Activated CD4-positive, alpha-beta memory T cell treated with anti-CD3 and anti-CD28 coated beads, Interleukin-2, amount 10 ng/mL, durations not matched to agents 7 days and 5 days (primary cell): ENCODE measurements at regions not wholly inside any gene's neighbourhood (a gene's known extent, or its start where the extent isn't known, plus 50 kb on each side); places are given as distances from the start of the nearest gene placed in this dataset.

Experiments
- CTCF ChIA-PET: fragments of 350-600 bp; sonication (Branson Sonifier 250); formaldehyde crosslinking; loops from one replicate; lab custom pipeline; 2021; ENCODE audit warnings: antibody characterized with exemption, inconsistent platforms; lab: Charles Lee
- POLR2A ChIA-PET: fragments of 350-600 bp; sonication (Branson Sonifier 250); formaldehyde crosslinking; loops from one replicate; lab custom pipeline; 2021; ENCODE audit warnings: antibody characterized with exemption; lab: Charles Lee
- DNase-seq: peaks from one replicate; pipeline ENCODE4 v3.0.0-alpha.2; 2020
- H3K27ac Mint-ChIP-seq: one replicate; pipeline ENCODE4 v1.8.0; 2021; ENCODE audit warnings: mild to moderate bottlenecking, mixed read lengths
- H3K27me3 Mint-ChIP-seq: one replicate; pipeline ENCODE4 v1.8.0; 2021; ENCODE audit warnings: mixed read lengths
- H3K36me3 Mint-ChIP-seq: one replicate; pipeline ENCODE4 v1.8.0; 2021; ENCODE audit warnings: low read depth, mixed read lengths
- H3K4me1 Mint-ChIP-seq: one replicate; pipeline ENCODE4 v1.8.0; 2021; ENCODE audit warnings: mixed read lengths
- H3K4me3 Mint-ChIP-seq: one replicate; pipeline ENCODE4 v1.8.0; 2021; ENCODE audit warnings: mild to moderate bottlenecking, mixed read lengths
- H3K9me3 Mint-ChIP-seq: one replicate; pipeline ENCODE4 v1.8.0; 2021; ENCODE audit warnings: mixed read lengths

DNA sequence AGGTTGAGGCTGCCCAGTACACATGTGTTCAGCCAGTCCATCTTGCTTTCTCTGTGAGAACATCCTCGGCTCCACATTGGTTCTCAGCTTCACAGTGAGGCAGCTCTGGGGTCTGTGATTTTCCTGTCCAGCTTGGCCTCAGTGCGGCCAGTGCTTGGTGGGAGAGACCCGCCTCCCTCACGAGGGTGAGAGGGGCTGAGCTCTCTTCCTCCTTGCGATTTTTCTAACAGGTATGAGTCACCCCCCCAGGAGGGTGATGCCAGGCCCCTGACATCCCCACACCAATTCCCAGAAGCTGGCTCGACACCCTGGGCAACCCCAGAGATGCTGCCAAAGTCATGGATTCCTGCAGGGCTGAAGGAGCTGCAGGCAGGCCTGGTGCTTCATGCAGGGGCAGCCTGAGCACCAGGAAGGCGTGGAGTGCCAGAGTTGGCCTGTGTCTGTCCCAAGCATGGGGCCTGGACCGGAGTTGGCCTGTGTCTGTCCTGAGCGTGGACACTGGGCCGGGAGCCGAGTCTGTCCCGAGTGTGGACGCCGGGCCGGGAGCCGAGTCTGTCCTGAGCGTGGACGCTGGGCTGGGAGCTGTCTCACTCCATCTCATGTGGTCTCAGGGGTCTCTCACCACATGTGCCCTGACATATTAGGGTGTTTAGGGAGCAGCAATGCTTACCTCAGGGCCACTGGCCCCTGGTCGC lies 408.6 kb upstream of the IRX4 start:
- no peak overlapping the region for H3K27ac Mint-ChIP-seq
- CTCF ChIA-PET = no interaction called here
- POLR2A ChIA-PET = no interaction called here
- H3K27me3 Mint-ChIP-seq = no peaks in the 10 kb centered on the region
- no peak overlapping the region for H3K4me3 Mint-ChIP-seq
- DNase-seq = no peak
- H3K36me3 Mint-ChIP-seq = no peaks in the 10 kb centered on the region
- peaks cover 5% of the 10 kb centered on the region for H3K9me3 Mint-ChIP-seq
- no peaks in the 10 kb centered on the region for H3K4me1 Mint-ChIP-seq

DNA sequence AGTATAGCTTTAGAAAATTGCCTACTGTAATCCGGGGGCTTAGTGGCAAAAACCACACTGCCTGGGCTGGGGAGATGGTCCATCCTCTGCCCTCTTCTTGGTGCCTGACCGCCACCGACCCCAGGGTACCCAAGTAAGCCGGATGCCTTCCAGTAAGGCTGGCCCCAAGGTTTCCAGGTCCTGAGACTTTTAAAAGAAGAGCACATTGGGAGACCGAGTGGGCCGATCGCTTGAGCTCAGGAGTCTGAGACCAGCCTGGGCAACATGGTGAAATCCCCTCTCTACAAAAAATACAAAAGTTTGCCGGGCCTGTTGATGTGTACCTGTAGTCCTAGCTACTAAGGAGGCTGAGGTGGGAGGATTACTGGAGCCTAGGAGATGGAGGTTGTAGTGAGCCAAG lies 406.7 kb upstream of the IRX4 start:
- CTCF ChIA-PET = no interaction called here
- Mint-ChIP-seq H3K27me3 (no peaks in the 10 kb centered on the region), H3K4me1 (no peaks in the 10 kb centered on the region), H3K4me3 (no peak overlapping the region), H3K36me3 (no peaks in the 10 kb centered on the region), H3K9me3 (peaks cover 9% of the 10 kb centered on the region), H3K27ac (no peak overlapping the region)
- DNase-seq = no peak
- POLR2A ChIA-PET = no interaction called here

DNA sequence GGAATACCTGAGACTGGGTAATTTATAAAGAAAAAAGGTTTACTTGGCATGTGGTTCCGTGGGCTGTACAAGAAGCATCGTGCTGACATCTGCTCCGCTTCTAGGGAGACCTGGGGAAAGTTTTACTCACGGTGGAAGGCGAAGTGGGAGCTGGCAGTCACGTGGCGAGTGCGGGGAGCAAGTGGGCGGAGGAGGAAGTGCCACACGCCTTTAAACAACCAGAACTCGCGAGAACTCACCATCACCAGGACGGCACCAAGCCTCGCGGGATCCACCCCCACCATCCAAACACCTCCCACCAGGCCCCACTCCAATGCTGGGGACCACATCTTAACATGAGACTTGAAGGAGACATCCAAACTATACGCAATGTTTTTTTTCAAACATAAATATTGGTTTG lies 406.2 kb upstream of the IRX4 start:
- CTCF ChIA-PET = no interaction called here
- POLR2A ChIA-PET = no interaction called here
- H3K27ac Mint-ChIP-seq = no peak overlapping the region
- H3K4me3 Mint-ChIP-seq = no peak overlapping the region
- DNase-seq = no peak
- H3K4me1 Mint-ChIP-seq = no peaks in the 10 kb centered on the region
- peaks cover 9% of the 10 kb centered on the region for H3K9me3 Mint-ChIP-seq
- H3K27me3 Mint-ChIP-seq = no peaks in the 10 kb centered on the region
- H3K36me3 Mint-ChIP-seq = no peaks in the 10 kb centered on the region

DNA sequence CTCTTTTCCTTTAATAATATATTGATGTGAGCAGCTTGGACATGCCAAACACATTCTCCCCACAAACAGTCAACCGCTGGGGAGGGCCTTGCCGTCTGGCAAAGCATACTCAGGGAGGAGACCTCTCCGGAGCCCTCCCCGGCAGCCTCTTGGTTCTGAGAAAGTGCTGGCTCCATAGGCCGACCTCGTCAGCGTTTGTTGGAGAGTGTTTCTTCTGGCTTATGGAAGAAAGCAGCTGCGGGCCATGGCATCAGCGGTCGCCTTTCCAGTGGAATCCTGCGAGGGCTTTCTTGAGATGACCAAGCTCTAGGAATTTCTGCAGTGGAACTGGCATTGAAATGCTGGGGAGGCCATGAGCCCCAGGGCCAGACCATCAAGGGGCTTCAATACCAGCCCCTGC lies 405.7 kb upstream of the IRX4 start:
- Mint-ChIP-seq H3K4me3 (no peak overlapping the region), H3K36me3 (no peaks in the 10 kb centered on the region), H3K27me3 (no peaks in the 10 kb centered on the region), H3K27ac (no peak overlapping the region), H3K9me3 (peaks cover 9% of the 10 kb centered on the region), H3K4me1 (no peaks in the 10 kb centered on the region)
- no peak for DNase-seq
- ChIA-PET POLR2A (no interaction called here), CTCF (no interaction called here)

DNA sequence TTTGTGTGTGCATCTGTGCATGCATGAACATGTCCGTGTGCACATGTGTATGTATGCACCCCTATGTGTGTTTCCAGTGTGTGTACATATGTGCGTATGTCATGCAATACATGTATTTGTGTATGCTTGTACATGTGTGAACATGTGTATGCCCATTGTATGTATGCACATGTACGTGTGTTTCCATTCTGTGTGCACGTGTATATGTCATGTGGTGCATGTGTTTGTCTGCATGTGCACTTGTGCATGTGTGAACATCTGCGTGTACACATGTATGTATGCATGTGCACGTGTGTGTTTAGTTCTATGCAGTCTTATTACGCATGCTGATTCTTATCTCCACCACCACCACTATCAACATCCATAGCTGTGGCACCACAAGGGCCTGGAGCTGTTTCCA lies 403.5 kb upstream of the IRX4 start:
- Mint-ChIP-seq H3K4me3 (no peak overlapping the region), H3K9me3 (peaks cover 9% of the 10 kb centered on the region), H3K4me1 (no peaks in the 10 kb centered on the region), H3K27me3 (no peaks in the 10 kb centered on the region), H3K36me3 (no peaks in the 10 kb centered on the region), H3K27ac (no peak overlapping the region)
- DNase-seq = no peak
- ChIA-PET CTCF (no interaction called here), POLR2A (no interaction called here)

DNA sequence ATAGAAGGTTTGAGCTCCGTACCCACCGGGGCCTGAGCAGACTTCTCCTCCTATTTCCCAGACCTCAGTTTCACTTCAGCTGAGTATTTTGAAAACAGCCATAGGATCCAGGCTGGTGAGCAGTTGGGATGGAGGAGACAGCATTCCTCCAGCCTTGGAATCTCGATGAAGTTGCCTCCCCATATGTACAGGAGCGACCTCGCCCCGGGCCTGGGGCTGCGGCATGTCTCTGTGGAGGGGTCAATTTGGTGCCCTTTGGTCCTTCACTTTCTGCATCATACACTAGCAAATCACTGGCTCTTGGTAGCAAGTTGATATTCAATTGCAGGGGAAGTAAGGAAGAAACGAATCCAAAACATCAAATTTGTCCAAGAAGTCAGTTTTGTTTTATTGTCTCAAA lies 402.0 kb upstream of the IRX4 start:
- Mint-ChIP-seq H3K27ac (no peak overlapping the region), H3K9me3 (peaks cover 11% of the 10 kb centered on the region), H3K36me3 (no peaks in the 10 kb centered on the region), H3K4me3 (no peak overlapping the region), H3K4me1 (no peaks in the 10 kb centered on the region), H3K27me3 (no peaks in the 10 kb centered on the region)
- ChIA-PET POLR2A (no interaction called here), CTCF (no interaction called here)
- no peak for DNase-seq

DNA sequence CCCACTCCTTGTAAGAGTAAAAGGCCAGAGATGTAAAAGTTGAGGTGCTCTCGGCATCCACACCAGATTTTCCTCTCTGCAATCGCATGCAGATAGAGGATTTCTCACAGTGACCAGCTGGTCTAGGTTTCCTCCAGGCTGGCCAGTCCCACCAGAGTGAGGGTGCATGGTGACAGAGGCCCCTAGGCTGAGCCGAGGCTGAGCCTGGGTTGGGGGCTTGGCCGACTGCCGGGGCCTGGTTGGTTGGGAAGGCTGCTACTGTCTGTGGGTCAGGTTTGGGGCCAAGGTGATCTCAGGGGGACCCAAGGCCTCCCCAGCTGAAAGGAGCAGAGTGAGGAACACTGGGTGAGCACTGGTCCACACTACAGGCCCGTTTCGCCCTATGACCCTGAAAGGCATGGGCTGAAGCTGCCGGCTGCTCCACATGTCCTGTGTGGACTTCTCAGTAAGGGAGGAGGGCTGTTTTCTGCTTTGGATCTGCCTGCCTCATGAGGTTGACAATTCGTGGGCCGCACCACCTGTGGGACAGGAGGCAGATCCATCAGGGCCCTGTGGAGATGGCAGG lies 400.8 kb upstream of the IRX4 start:
- DNase-seq = no peak
- H3K36me3 Mint-ChIP-seq = no peaks in the 10 kb centered on the region
- ChIA-PET POLR2A (no interaction called here), CTCF (no interaction called here)
- H3K27me3 Mint-ChIP-seq = no peaks in the 10 kb centered on the region
- H3K9me3 Mint-ChIP-seq = peaks cover 11% of the 10 kb centered on the region
- no peak overlapping the region for H3K27ac Mint-ChIP-seq
- no peak overlapping the region for H3K4me3 Mint-ChIP-seq
- H3K4me1 Mint-ChIP-seq = no peaks in the 10 kb centered on the region

DNA sequence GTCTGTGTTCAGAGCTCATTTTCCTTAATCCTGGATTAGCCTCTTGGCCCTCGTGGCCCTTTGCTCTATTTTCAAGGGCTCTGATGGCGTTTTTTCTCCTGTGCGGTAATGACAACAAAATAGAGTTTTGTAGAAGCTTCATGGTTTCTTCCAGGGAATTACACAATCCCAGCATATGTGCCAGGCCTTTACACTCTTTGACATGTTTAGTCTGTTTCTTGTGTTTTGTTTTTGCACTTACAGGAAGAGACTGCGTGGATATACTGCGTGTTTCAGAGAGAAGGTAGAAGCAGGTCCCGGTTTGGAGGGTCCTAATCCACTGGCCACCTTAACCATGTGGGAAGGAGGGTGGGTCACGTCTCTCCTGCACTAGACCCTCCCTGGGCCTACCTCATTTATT lies 400.2 kb upstream of the IRX4 start:
- DNase-seq = no peak
- Mint-ChIP-seq H3K9me3 (peaks cover 11% of the 10 kb centered on the region), H3K36me3 (no peaks in the 10 kb centered on the region), H3K27me3 (no peaks in the 10 kb centered on the region), H3K27ac (no peak overlapping the region), H3K4me3 (no peak overlapping the region), H3K4me1 (no peaks in the 10 kb centered on the region)
- CTCF ChIA-PET = no interaction called here
- POLR2A ChIA-PET = no interaction called here

DNA sequence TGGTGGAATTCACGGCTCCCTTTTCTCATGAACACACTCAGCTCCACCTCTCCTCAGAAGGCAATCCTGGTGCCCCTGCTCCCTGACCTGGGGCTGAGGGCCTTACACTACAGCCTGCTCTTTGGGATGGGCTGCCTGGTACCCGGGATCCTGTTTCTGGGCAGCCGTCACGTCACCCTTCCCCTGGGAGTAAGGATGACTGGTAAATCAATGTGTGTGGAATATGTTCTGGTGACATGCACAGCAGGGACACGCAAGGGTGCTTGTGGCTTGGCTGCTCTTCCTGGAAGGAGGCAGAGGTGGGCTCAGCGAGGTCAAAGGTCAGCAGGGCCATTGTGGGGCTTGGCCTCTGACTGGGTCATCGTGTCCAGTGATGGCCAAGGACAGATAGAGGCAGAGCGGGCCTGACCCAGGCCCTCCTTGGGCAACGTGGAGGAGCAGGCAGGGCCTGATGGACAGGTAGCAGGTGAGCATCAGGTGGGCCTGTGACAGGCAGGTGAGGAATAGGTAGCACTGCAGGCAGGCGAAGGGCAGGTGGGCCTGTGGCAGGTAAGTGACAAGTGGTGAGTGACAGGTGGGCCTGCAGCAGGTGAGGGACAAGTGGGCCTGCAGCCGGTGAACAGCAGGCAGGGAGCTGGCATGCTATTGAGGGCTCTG lies 399.4 kb upstream of the IRX4 start:
- H3K36me3 Mint-ChIP-seq = no peaks in the 10 kb centered on the region

DNA sequence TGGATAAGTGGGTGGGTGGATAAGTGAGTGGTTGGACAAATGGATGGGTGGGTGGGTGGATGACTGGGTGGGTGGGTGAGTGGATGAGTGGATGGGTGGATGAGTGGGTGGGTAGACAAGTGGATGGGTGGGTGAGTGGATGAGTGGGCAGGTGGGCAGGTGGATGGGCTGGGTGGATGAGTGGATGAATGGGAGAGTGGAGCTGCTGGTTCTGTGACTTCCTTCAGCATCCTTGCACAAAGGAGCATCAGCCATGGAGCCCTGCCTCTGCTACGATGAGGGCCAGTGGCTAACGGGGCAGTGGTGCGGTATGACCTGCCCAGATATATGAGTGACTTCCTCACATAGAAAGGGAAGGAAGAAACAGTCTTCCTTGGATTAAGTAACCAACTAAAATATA lies 398.7 kb upstream of the IRX4 start:
- Mint-ChIP-seq H3K27ac (no peak overlapping the region), H3K27me3 (no peaks in the 10 kb centered on the region), H3K9me3 (peaks cover 7% of the 10 kb centered on the region), H3K4me3 (no peak overlapping the region), H3K4me1 (no peaks in the 10 kb centered on the region), H3K36me3 (no peaks in the 10 kb centered on the region)
- POLR2A ChIA-PET = no interaction called here
- CTCF ChIA-PET = no interaction called here
- no peak for DNase-seq

More for the DNA sequence above, 399.4 kb upstream of the IRX4 start:
- peaks cover 11% of the 10 kb centered on the region for H3K9me3 Mint-ChIP-seq
- H3K27ac Mint-ChIP-seq = no peak overlapping the region
- CTCF ChIA-PET = no interaction called here
- no peaks in the 10 kb centered on the region for H3K4me1 Mint-ChIP-seq
- H3K27me3 Mint-ChIP-seq = no peaks in the 10 kb centered on the region
- DNase-seq = no peak
- POLR2A ChIA-PET = no interaction called here
- H3K4me3 Mint-ChIP-seq = no peak overlapping the region

DNA sequence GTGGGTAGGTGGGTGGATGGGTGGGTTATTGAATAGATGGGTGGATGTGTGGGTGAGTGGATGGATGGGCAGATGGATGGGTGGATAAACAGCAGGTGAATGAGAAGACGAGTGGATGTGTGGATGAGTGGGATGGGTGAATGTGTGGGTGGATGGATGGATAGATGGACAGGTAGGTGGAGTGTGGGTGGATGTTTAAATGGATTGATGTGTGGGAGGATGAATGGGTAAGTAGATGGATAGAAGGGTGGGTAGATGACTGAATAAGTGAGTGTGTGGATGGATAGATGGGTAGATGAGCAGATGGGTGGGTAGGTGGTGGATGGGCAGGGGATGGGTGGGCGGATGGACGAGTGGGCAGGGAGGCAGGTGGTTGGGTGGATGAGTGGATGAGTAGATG lies 397.6 kb upstream of the IRX4 start:
- POLR2A ChIA-PET = no interaction called here
- Mint-ChIP-seq H3K27me3 (no peaks in the 10 kb centered on the region), H3K9me3 (peaks cover 2% of the 10 kb centered on the region), H3K4me3 (no peak overlapping the region), H3K4me1 (no peaks in the 10 kb centered on the region), H3K27ac (no peak overlapping the region), H3K36me3 (no peaks in the 10 kb centered on the region)
- CTCF ChIA-PET = no interaction called here
- DNase-seq = no peak

DNA sequence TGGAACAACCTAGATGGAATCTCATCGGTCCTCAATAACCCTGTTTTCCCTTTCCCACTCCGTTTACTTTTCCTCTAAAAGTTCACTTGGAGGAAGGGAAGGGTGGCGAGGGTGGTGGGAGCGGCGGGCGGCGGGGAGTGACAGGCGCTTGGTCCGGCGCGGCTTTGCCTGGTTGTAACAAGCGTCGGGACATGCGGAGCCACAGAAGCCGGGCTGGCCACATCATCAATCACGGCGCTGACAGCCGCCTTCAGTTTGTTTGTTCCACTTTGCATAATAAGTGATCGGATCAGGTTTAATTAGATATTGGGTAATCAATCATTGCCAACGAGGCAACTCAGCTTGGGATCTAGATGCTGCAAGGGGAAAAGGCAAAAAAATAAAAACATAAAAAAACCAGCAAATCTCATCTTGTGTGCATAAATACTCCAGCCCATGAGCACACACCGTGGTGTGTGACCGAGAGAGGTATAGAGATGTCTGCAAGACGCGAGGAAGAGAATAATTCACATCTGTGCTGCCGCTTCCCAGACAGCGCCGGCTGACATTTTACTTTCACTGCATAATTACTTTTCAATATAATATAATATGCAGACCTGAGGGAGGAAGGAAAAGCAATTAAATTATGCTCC lies 396.2 kb upstream of the IRX4 start:
- CTCF ChIA-PET = no interaction called here
- peaks cover 6% of the 10 kb centered on the region for H3K9me3 Mint-ChIP-seq
- POLR2A ChIA-PET = no interaction called here
- H3K4me1 Mint-ChIP-seq = no peaks in the 10 kb centered on the region
- no peak overlapping the region for H3K4me3 Mint-ChIP-seq
- no peak overlapping the region for H3K27ac Mint-ChIP-seq
- DNase-seq = no peak
- no peaks in the 10 kb centered on the region for H3K36me3 Mint-ChIP-seq
- H3K27me3 Mint-ChIP-seq = no peaks in the 10 kb centered on the region

DNA sequence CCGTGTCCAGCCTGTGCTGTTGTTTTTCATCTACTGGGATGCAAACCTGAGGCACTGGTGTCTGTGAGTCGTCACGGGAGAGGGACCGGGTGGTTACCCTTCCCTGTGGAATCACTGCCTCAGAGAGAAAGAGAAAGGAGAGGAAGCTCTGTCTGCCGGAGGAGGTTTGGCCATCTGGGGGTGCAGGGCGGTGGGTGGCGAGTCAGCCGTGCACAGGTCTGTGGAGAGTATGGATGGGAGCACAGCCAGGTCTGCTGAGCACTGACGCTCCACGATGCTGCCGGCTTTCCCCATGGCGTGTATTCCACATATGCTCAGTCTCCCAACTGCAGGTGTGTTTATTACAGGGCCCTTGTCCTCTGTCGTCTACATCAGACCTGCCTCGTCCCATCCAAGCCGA lies 395.2 kb upstream of the IRX4 start:
- H3K9me3 Mint-ChIP-seq = peaks cover 6% of the 10 kb centered on the region
- no peaks in the 10 kb centered on the region for H3K4me1 Mint-ChIP-seq
- no peak overlapping the region for H3K4me3 Mint-ChIP-seq
- ChIA-PET CTCF (no interaction called here), POLR2A (no interaction called here)
- DNase-seq = no peak
- H3K27me3 Mint-ChIP-seq = no peaks in the 10 kb centered on the region
- H3K27ac Mint-ChIP-seq = no peak overlapping the region
- H3K36me3 Mint-ChIP-seq = no peaks in the 10 kb centered on the region
